ENCODE measurements at regions not wholly inside any gene's neighbourhood (a gene's known extent, or its start where the extent isn't known, plus 50 kb on each side); places are given as distances from the start of the nearest gene placed in this dataset.

DNA sequence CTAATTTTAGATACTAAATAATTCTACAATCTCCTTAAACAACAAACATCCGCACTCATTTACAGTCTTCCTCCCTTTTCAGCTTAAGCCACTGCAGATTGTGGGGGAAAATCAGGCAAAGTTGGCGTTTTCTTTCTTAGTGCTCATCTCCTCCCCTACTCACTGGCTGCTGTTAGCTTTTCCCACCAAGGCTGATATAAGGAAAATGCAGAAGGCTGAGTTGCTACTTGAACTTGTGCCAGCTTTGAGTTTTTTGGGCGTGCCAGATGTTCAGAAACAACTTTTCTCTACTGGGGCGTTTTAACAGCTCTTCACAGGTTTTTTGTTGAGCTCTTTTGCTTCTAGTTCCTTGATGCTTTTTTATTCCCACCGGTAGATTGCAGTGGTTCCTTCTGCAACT lies 222.0 kb downstream of the PYDC2 start (continued):
- TF ChIP-seq ZNF707 (tag by site-specific recombination; IDR thresholded peaks at IDR 0.05) = no peak
- no peak for TF ChIP-seq ZBTB1 (tag by site-specific recombination; IDR thresholded peaks at IDR 0.05)

DNA sequence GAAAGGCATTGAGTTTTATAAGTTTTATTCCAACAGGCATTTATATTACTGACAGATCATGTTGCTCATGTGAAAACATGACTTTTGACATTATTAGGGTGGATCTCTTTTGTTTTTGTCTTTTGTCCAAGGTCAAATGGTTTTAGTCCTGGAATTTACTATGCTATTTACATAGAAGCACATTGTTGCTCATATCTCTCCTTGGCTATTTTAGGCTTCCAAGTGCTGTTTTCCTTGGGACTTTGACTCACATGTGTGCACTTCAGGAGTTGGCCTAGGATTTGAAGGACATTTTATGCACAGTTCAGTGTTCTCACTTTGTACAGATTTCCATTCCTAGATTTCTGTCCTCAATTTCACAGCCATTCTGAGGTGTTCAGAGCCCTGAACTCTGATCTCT lies 225.7 kb downstream of the PYDC2 start:
- TF ChIP-seq ZNF426 (tag by site-specific recombination; IDR thresholded peaks at IDR 0.05) = no peak
- no peak for TF ChIP-seq ZNF843 (tag by site-specific recombination; IDR thresholded peaks at IDR 0.05)
- TF ChIP-seq, protein P1, sequence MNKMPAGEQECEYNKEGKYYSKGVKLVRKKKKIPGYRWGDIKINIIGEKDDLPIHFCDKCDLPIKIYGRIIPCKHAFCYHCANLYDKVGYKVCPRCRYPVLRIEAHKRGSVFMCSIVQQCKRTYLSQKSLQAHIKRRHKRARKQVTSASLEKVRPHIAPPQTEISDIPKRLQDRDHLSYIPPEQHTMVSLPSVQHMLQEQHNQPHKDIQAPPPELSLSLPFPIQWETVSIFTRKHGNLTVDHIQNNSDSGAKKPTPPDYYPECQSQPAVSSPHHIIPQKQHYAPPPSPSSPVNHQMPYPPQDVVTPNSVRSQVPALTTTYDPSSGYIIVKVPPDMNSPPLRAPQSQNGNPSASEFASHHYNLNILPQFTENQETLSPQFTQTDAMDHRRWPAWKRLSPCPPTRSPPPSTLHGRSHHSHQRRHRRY (tag by site-specific recombination; IDR thresholded peaks at IDR 0.05) = no peak
- TF ChIP-seq ZNF791 (tag by site-specific recombination; IDR thresholded peaks at IDR 0.05) = no peak
- TF ChIP-seq, protein P2, sequence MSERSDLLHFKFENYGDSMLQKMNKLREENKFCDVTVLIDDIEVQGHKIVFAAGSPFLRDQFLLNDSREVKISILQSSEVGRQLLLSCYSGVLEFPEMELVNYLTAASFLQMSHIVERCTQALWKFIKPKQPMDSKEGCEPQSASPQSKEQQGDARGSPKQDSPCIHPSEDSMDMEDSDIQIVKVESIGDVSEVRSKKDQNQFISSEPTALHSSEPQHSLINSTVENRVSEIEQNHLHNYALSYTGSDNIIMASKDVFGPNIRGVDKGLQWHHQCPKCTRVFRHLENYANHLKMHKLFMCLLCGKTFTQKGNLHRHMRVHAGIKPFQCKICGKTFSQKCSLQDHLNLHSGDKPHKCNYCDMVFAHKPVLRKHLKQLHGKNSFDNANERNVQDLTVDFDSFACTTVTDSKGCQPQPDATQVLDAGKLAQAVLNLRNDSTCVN (tag by site-specific recombination; optimal IDR thresholded peaks at IDR 0.05) = no peak
- no peak for TF ChIP-seq ZNF785 (tag by site-specific recombination; IDR thresholded peaks at IDR 0.05)
- TF ChIP-seq ZNF701 (tag by site-specific recombination; IDR thresholded peaks at IDR 0.05) = no peak
- TF ChIP-seq ZNF184 (tag by site-specific recombination; IDR thresholded peaks at IDR 0.05) = no peak
- TF ChIP-seq RBAK (tag by site-specific recombination; IDR thresholded peaks at IDR 0.05) = no peak
- TF ChIP-seq ZBTB7A (tag by site-specific recombination; IDR thresholded peaks at IDR 0.05; ENCODE audit: low read depth) = no peak
- TF ChIP-seq HOXA7 (CRISPR knock-in tag; IDR thresholded peaks at IDR 0.05; ENCODE audit: borderline replicate concordance) = no peak
- TF ChIP-seq ZNF747 (tag by site-specific recombination; IDR thresholded peaks at IDR 0.05) = no peak
- TF ChIP-seq, protein P3, sequence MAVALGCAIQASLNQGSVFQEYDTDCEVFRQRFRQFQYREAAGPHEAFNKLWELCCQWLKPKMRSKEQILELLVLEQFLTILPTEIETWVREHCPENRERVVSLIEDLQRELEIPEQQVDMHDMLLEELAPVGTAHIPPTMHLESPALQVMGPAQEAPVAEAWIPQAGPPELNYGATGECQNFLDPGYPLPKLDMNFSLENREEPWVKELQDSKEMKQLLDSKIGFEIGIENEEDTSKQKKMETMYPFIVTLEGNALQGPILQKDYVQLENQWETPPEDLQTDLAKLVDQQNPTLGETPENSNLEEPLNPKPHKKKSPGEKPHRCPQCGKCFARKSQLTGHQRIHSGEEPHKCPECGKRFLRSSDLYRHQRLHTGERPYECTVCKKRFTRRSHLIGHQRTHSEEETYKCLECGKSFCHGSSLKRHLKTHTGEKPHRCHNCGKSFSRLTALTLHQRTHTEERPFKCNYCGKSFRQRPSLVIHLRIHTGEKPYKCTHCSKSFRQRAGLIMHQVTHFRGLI (tag by site-specific recombination; IDR thresholded peaks at IDR 0.05) = no peak
- TF ChIP-seq ZNF23 (tag by site-specific recombination; IDR thresholded peaks at IDR 0.05; ENCODE audit: borderline replicate concordance) = no peak
- TF ChIP-seq GLI2 (tag by site-specific recombination; IDR thresholded peaks at IDR 0.05; ENCODE audit: borderline replicate concordance, low read depth) = no peak
- TF ChIP-seq MZF1 (tag by site-specific recombination; IDR thresholded peaks at IDR 0.05; ENCODE audit: borderline replicate concordance) = no peak
- no peak for TF ChIP-seq ZBTB17 (tag by site-specific recombination; IDR thresholded peaks at IDR 0.05)
- no peak for TF ChIP-seq ZNF626 (tag by site-specific recombination; IDR thresholded peaks at IDR 0.05)
- TF ChIP-seq ZNF514 (tag by site-specific recombination; IDR thresholded peaks at IDR 0.05) = no peak
- no peak for TF ChIP-seq ZNF350 (tag by site-specific recombination; IDR thresholded peaks at IDR 0.05)
- H3K4me3 ChIP-seq (ENCODE audit: low read depth, low read length) = no peak overlapping the region
- POLR2A ChIA-PET = no interaction called here

More for the DNA sequence above, 225.7 kb downstream of the PYDC2 start:
- H3K36me3 ChIP-seq (ENCODE audit: control insufficient read depth in 2 of 2, insufficient read depth in 1 of 2, low read length in 2 of 2) = no peaks in the 10 kb centered on the region
- H3K27ac ChIP-seq (ENCODE audit: extremely low read depth, low read depth, low read length) = no peak overlapping the region
- H3K9me3 ChIP-seq (ENCODE audit: control insufficient read depth, insufficient read depth, low read depth, low read length) = no peaks in the 10 kb centered on the region
- no peaks in the 10 kb centered on the region for H3K4me1 ChIP-seq (ENCODE audit: control insufficient read depth, insufficient read depth, low read length)
- CTCF ChIA-PET = no interaction called here

Measured in HEK293 (cell line).